ENCODE measurements at regions not wholly inside any gene's neighbourhood (a gene's known extent, or its start where the extent isn't known, plus 50 kb on each side); places are given as distances from the start of the nearest gene placed in this dataset.

DNA sequence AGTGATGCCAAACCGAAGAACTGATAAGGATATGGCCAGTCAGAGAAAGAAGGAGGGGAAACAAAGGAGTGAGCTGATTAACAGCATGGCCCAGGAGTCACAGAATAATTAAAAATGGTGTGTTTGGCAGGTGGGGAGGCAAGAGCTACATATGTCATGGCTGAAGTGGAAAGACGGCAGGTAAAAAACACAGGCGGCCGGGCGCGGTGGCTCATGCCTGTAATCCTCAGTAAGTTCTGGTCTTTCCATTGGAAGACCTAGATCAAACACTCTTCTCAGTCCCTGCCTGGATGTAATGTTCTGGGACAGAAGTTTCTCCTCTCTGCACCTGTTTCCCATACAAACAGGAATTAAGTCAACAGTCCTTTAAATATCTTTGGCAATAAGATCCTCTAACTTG lies 503.9 kb downstream of the STIM2 start:
- Histone ChIP-seq H3K36me3 (ENCODE audit: insufficient read depth, low read length) (no peaks in the 10 kb centered on the region), H3K79me2 (ENCODE audit: insufficient read depth, low read length) (no peaks in the 10 kb centered on the region), H3K4me1 (ENCODE audit: insufficient read depth, low read length) (no peaks in the 10 kb centered on the region), H3K4me3 (ENCODE audit: insufficient read depth, low read length) (no peak overlapping the region), H3K4me2 (ENCODE audit: insufficient read depth, low read length) (no peak overlapping the region), H3K9me3 (ENCODE audit: low read depth, low read length) (no peaks in the 10 kb centered on the region), H2AFZ (ENCODE audit: low read length) (no peak overlapping the region), H3K27me3 (ENCODE audit: insufficient read depth, low read length) (no peaks in the 10 kb centered on the region), H4K20me1 (ENCODE audit: insufficient read depth, low read length) (no peaks in the 10 kb centered on the region), H3K27ac (ENCODE audit: low read depth, low read length) (no peak overlapping the region)
- no peak for TF ChIP-seq CTCF (IDR thresholded peaks at IDR 0.05; ENCODE audit: extremely low read depth, low read depth, low read length)
- DNase-seq (ENCODE audit: insufficient read length, low spot score, missing footprints), result no peak

DNA sequence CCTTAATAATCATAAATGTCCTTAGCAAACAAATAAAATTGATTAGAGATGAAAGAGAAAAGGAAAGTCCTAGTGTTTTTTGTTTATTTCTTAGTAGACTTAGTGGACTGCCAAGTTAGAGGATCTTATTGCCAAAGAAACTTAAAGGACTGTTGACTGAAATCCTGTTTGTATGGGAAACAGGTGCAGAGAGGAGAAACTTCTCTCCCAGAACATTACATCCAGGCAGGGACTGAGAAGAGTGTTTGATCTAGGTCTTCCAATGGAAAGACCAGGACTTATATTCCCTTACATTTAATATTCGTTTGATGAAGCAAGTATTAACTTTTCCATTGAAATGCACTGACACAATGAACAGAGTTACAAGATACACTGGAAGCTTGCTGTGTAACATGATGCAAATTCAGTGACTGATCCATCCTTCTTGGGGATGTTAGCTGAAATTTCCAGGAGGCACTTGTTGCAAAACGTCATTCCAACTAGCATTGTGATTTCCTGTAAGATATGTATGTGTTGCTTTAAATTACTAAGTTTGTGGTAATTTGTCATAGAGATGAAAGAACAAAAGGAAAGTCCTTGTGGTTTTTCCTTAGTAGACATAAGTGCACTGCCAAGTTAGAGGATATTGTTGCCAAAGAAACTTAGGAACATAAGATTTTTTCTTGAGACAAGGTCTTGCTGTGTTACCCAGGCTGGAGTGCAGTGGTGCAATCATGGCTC lies 505.6 kb downstream of the STIM2 start:
- no peak for TF ChIP-seq CTCF (IDR thresholded peaks at IDR 0.05; ENCODE audit: extremely low read depth, low read depth, low read length)
- Histone ChIP-seq H4K20me1 (ENCODE audit: insufficient read depth, low read length) (no peaks in the 10 kb centered on the region), H3K36me3 (ENCODE audit: insufficient read depth, low read length) (no peaks in the 10 kb centered on the region), H3K4me3 (ENCODE audit: insufficient read depth, low read length) (no peak overlapping the region), H3K27me3 (ENCODE audit: insufficient read depth, low read length) (no peaks in the 10 kb centered on the region), H3K4me2 (ENCODE audit: insufficient read depth, low read length) (no peak overlapping the region), H3K9me3 (ENCODE audit: low read depth, low read length) (no peaks in the 10 kb centered on the region), H3K79me2 (ENCODE audit: insufficient read depth, low read length) (no peaks in the 10 kb centered on the region), H3K4me1 (ENCODE audit: insufficient read depth, low read length) (no peaks in the 10 kb centered on the region), H2AFZ (ENCODE audit: low read length) (no peak overlapping the region), H3K27ac (ENCODE audit: low read depth, low read length) (no peak overlapping the region)
- no peak for DNase-seq (ENCODE audit: insufficient read length, low spot score, missing footprints)

DNA sequence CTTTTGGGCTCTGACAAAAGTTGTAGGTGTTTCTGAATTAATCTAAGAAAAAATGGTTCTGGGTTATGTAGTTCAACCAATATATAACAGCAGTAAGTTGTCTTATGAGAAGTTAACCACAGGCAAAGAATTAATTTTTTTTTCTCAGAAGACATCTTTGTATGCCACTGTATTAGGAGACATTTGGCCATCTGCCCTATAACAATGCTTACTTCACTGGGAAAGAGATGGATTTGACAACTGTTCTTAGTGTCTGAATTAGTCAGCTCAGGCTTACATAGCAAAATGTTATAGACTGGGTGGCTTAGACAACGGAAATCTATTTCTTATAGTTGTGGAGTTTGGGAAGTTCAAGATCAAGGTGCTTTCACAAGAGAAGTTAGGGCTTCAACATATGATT lies 508.1 kb downstream of the STIM2 start:
- no peaks in the 10 kb centered on the region for H3K27me3 ChIP-seq (ENCODE audit: insufficient read depth, low read length)
- no peak overlapping the region for H3K4me2 ChIP-seq (ENCODE audit: insufficient read depth, low read length)
- H3K79me2 ChIP-seq (ENCODE audit: insufficient read depth, low read length), result no peaks in the 10 kb centered on the region
- H3K4me3 ChIP-seq (ENCODE audit: insufficient read depth, low read length), result no peak overlapping the region
- H2AFZ ChIP-seq (ENCODE audit: low read length), result no peak overlapping the region
- H3K36me3 ChIP-seq (ENCODE audit: insufficient read depth, low read length), result no peaks in the 10 kb centered on the region
- TF ChIP-seq CTCF (IDR thresholded peaks at IDR 0.05; ENCODE audit: extremely low read depth, low read depth, low read length), result no peak
- H3K4me1 ChIP-seq (ENCODE audit: insufficient read depth, low read length), result no peaks in the 10 kb centered on the region
- H4K20me1 ChIP-seq (ENCODE audit: insufficient read depth, low read length), result no peaks in the 10 kb centered on the region
- H3K9me3 ChIP-seq (ENCODE audit: low read depth, low read length), result no peaks in the 10 kb centered on the region
- DNase-seq (ENCODE audit: insufficient read length, low spot score, missing footprints), result no peak
- no peak overlapping the region for H3K27ac ChIP-seq (ENCODE audit: low read depth, low read length)

DNA sequence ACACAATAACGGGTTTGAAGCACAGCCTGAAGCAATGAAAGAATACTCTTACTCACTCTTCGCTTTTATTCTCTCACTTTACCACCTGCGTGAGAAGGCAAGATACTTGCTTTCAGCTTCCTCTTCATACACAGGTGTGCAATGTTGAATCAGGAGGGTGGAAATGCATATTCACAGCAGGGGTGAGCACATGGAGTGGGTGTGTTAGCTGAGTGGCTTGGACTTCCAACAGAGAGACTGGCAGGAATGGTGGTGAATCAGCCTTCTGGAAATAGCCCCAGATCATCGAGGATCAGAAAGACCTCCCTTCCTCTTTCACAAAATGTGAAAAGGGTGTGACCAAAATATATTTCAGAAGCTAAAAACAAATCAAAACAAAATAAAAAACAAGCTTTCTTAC lies 521.2 kb downstream of the STIM2 start:
- no peaks in the 10 kb centered on the region for H3K4me1 ChIP-seq (ENCODE audit: insufficient read depth, low read length)
- no peaks in the 10 kb centered on the region for H3K79me2 ChIP-seq (ENCODE audit: insufficient read depth, low read length)
- H3K36me3 ChIP-seq (ENCODE audit: insufficient read depth, low read length), result no peaks in the 10 kb centered on the region
- H3K9me3 ChIP-seq (ENCODE audit: low read depth, low read length), result no peaks in the 10 kb centered on the region
- H3K27me3 ChIP-seq (ENCODE audit: insufficient read depth, low read length), result no peaks in the 10 kb centered on the region
- no peak overlapping the region for H3K27ac ChIP-seq (ENCODE audit: low read depth, low read length)
- no peak overlapping the region for H2AFZ ChIP-seq (ENCODE audit: low read length)
- TF ChIP-seq CTCF (IDR thresholded peaks at IDR 0.05; ENCODE audit: extremely low read depth, low read depth, low read length), result no peak
- no peaks in the 10 kb centered on the region for H4K20me1 ChIP-seq (ENCODE audit: insufficient read depth, low read length)
- DNase-seq (ENCODE audit: insufficient read length, low spot score, missing footprints), result no peak
- H3K4me2 ChIP-seq (ENCODE audit: insufficient read depth, low read length), result no peak overlapping the region
- H3K4me3 ChIP-seq (ENCODE audit: insufficient read depth, low read length), result no peak overlapping the region
